DOHH2 (cell line): ENCODE measurements at regions not wholly inside any gene's neighbourhood (a gene's known extent, or its start where the extent isn't known, plus 50 kb on each side); places are given as distances from the start of the nearest gene placed in this dataset.

ENCODE experiments used
- H3F3A ChIP-seq: fragments of 200-600 bp; sonication (generic), shearing (Covaris generic); 2 replicates; pipeline ENCODE4 v1.6.0; 2016; ENCODE audit warnings: antibody characterized with exemption, mild to moderate bottlenecking; ENCODE audit not compliant: control insufficient read depth, insufficient read depth
- H3K27ac ChIP-seq: fragments of 200-600 bp; sonication (generic); 2 replicates; pipeline ENCODE4 v1.5.1; 2014; ENCODE audit warnings: low read depth, mild to moderate bottlenecking, low read length, moderate library complexity
- H3K27me3 ChIP-seq: fragments of 200-600 bp; sonication (generic); 2 replicates; pipeline ENCODE4 v1.6.1; 2014; ENCODE audit warnings: mild to moderate bottlenecking, low read length, mixed read lengths; ENCODE audit not compliant: control insufficient read depth
- H3K36me3 ChIP-seq: fragments of 200-600 bp; sonication (generic); 2 replicates; pipeline ENCODE4 v1.6.1; 2014; ENCODE audit warnings: mild to moderate bottlenecking, low read length, moderate library complexity, mixed read lengths; ENCODE audit not compliant: control insufficient read depth
- H3K4me1 ChIP-seq: fragments of 200-600 bp; sonication (generic); 2 replicates; pipeline ENCODE4 v1.6.1; 2014; ENCODE audit warnings: mild to moderate bottlenecking, low read length, mixed read lengths; ENCODE audit not compliant: control insufficient read depth
- H3K4me2 ChIP-seq: fragments of 200-600 bp; sonication (generic); 2 replicates; pipeline ENCODE4 v1.6.0; 2014; ENCODE audit warnings: mild to moderate bottlenecking, low read length, moderate library complexity
- H3K4me3 ChIP-seq: fragments of 200-600 bp; sonication (generic); 2 replicates; pipeline ENCODE4 v1.5.1; 2014; ENCODE audit warnings: mild to moderate bottlenecking, low read length, mixed read lengths
- H3K79me2 ChIP-seq: fragments of 200-600 bp; sonication (generic); 2 replicates; pipeline ENCODE4 v1.6.1; 2014; ENCODE audit warnings: mild to moderate bottlenecking, low read length, mixed read lengths; ENCODE audit not compliant: control insufficient read depth
- H3K9me2 ChIP-seq: fragments of 200-600 bp; sonication (generic); replicated peaks from 2 replicates; pipeline ENCODE4 v1.6.1; 2014; ENCODE audit warnings: mild to moderate bottlenecking, low read length, mixed read lengths; ENCODE audit not compliant: control insufficient read depth
- H3K9me3 ChIP-seq: fragments of 200-600 bp; sonication (generic); 2 replicates; pipeline ENCODE4 v1.6.1; 2014; ENCODE audit warnings: antibody characterized with exemption, low read length, mixed read lengths; ENCODE audit not compliant: control insufficient read depth, insufficient read depth
- H4K20me1 ChIP-seq: fragments of 200-600 bp; sonication (generic); 2 replicates; pipeline ENCODE4 v1.6.0; 2014; ENCODE audit warnings: low read depth, mild to moderate bottlenecking, antibody characterized with exemption, low read length, moderate library complexity; ENCODE audit not compliant: control insufficient read depth, insufficient read depth
- CTCF ChIP-seq: fragments of 200-600 bp; sonication (generic); IDR thresholded peaks from one replicate; pipeline ENCODE4 v1.5.1; 2014; ENCODE audit warnings: antibody characterized with exemption, mild to moderate bottlenecking, low read depth, low read length; ENCODE audit not compliant: poor library complexity, severe bottlenecking
- EZH2phosphoT487 ChIP-seq: fragments of 200-600 bp; sonication (generic); IDR thresholded peaks from 2 replicates; pipeline ENCODE4 v1.6.1; 2017; ENCODE audit warnings: borderline replicate concordance, mild to moderate bottlenecking, antibody characterized with exemption, low read length, moderate library complexity, mixed read lengths

GRCh38 chr2:15724235-15724634, 132.6 kb downstream of the DDX1 start:
- TF ChIP-seq CTCF (no peak), EZH2phosphoT487 (no peak)
- H3K4me2 ChIP-seq = no peak overlapping the region
- H3K9me2 ChIP-seq = no peaks in the 10 kb centered on the region
- H3K4me1 ChIP-seq = no peaks in the 10 kb centered on the region
- no peak overlapping the region for H3K27ac ChIP-seq
- H3K4me3 ChIP-seq = no peak overlapping the region
- H3K27me3 ChIP-seq = no peaks in the 10 kb centered on the region
- H3K79me2 ChIP-seq = no peaks in the 10 kb centered on the region
- no peaks in the 10 kb centered on the region for H3K9me3 ChIP-seq
- no peaks in the 10 kb centered on the region for H3K36me3 ChIP-seq
- H4K20me1 ChIP-seq = no peaks in the 10 kb centered on the region
- H3F3A ChIP-seq = no peaks in the 10 kb centered on the region

- Histone ChIP-seq H3K4me3 (no peak overlapping the region), H3K36me3 (no peaks in the 10 kb centered on the region), H3K4me1 (no peaks in the 10 kb centered on the region), H3K79me2 (no peaks in the 10 kb centered on the region), H4K20me1 (no peaks in the 10 kb centered on the region), H3F3A (no peaks in the 10 kb centered on the region), H3K9me2 (no peaks in the 10 kb centered on the region), H3K27ac (no peak overlapping the region), H3K27me3 (no peaks in the 10 kb centered on the region), H3K4me2 (no peak overlapping the region), H3K9me3 (no peaks in the 10 kb centered on the region)
- no peak for TF ChIP-seq EZH2phosphoT487
- TF ChIP-seq CTCF = no peak
Measured at GRCh38 chr2:15725101-15725781, 133.6 kb downstream of the DDX1 start.

- TF ChIP-seq CTCF (no peak), EZH2phosphoT487 (no peak)
- Histone ChIP-seq H3K4me3 (no peak overlapping the region), H3K27me3 (no peaks in the 10 kb centered on the region; the same call in 1 of the 2 replicates), H3K4me2 (no peak overlapping the region), H3K9me2 (no peaks in the 10 kb centered on the region), H3K79me2 (no peaks in the 10 kb centered on the region), H4K20me1 (no peaks in the 10 kb centered on the region), H3K27ac (no peak overlapping the region), H3K4me1 (no peaks in the 10 kb centered on the region), H3K9me3 (no peaks in the 10 kb centered on the region), H3F3A (no peaks in the 10 kb centered on the region), H3K36me3 (no peaks in the 10 kb centered on the region)
Measured at GRCh38 chr2:15725782-15726112, 134.1 kb downstream of the DDX1 start.
